Endodermal cell (in vitro differentiated cells): ENCODE measurements at regions not wholly inside any gene's neighbourhood (a gene's known extent, or its start where the extent isn't known, plus 50 kb on each side); places are given as distances from the start of the nearest gene placed in this dataset.

Experiments
- DNase-seq: peaks from one replicate; pipeline ENCODE4 v3.0.0-alpha.2; 2017
- H3K27ac ChIP-seq: 2 replicates; pipeline ENCODE4 v1.5.1; 2013; ENCODE audit warnings: mild to moderate bottlenecking, low read depth, low read length, moderate library complexity
- H3K27me3 ChIP-seq: 2 replicates; pipeline ENCODE4 v1.6.1; 2013; ENCODE audit warnings: mild to moderate bottlenecking, low read length, moderate library complexity; ENCODE audit not compliant: insufficient read depth, control insufficient read depth, poor library complexity, severe bottlenecking
- H3K36me3 ChIP-seq: 2 replicates; pipeline ENCODE4 v1.7.0; 2013; ENCODE audit warnings: mild to moderate bottlenecking, low read length, moderate library complexity; ENCODE audit not compliant: control insufficient read depth, insufficient read depth
- H3K4me1 ChIP-seq: one replicate; pipeline ENCODE4 v1.7.0; 2013; ENCODE audit warnings: low read length; ENCODE audit not compliant: control insufficient read depth, insufficient read depth
- H3K4me3 ChIP-seq: 2 replicates; pipeline ENCODE4 v1.5.1; 2013; ENCODE audit warnings: mild to moderate bottlenecking, low read length, moderate library complexity
- H3K9ac ChIP-seq: 2 replicates; pipeline ENCODE4 v1.6.1; 2013; ENCODE audit warnings: mild to moderate bottlenecking, low read length, moderate library complexity; ENCODE audit not compliant: poor library complexity, severe bottlenecking; ENCODE audit errors: extremely low read depth
- H3K9me3 ChIP-seq: 2 replicates; pipeline ENCODE4 v1.6.1; 2013; ENCODE audit warnings: mild to moderate bottlenecking, low read length, moderate library complexity; ENCODE audit not compliant: control insufficient read depth
- H3K27ac Mint-ChIP-seq: 2 replicates; pipeline ENCODE4 v1.8.0; 2020; ENCODE audit warnings: mixed read lengths
- H3K27me3 Mint-ChIP-seq: 2 replicates; pipeline ENCODE4 v1.8.0; 2021; ENCODE audit warnings: mild to moderate bottlenecking, mixed read lengths; ENCODE audit not compliant: insufficient read depth
- H3K36me3 Mint-ChIP-seq: 2 replicates; pipeline ENCODE4 v1.8.0; 2020; ENCODE audit warnings: low read depth, mixed read lengths
- H3K4me1 Mint-ChIP-seq: 2 replicates; pipeline ENCODE4 v1.8.0; 2020; ENCODE audit warnings: mixed read lengths
- H3K4me3 Mint-ChIP-seq: 2 replicates; pipeline ENCODE4 v1.8.0; 2020; ENCODE audit warnings: mild to moderate bottlenecking, moderate library complexity, mixed read lengths
- H3K9me3 Mint-ChIP-seq: 2 replicates; pipeline ENCODE4 v1.8.0; 2020; ENCODE audit warnings: mild to moderate bottlenecking, mixed read lengths
- CTCF ChIP-seq: fragments of 200-600 bp; sonication (generic); conservative IDR thresholded peaks from 2 replicates; pipeline ENCODE4 v1.5.0; 2021; ENCODE audit warnings: antibody characterized with exemption, mild to moderate bottlenecking
- WGBS, 2 experiments: methylation state at CpG; one replicate each; pipeline versions ENCODE4 v1.1.5 to v1.1.7; 2013; ENCODE audit warnings: missing lambda C conversion rate in 2 of 2, mixed read lengths in 1 of 2; ENCODE audit not compliant: insufficient coverage in 1 of 2, insufficient read length in 1 of 2; 5-methylcytosine and 5-hydroxymethylcytosine counted together

- WGBS, 2 experiments, result 90 to 92% methylated on average over 2 to 5 of the region's 5 CpGs
- Mint-ChIP-seq H3K36me3 (no peaks in the 10 kb centered on the region), H3K4me3 (no peak overlapping the region), H3K27ac (no peak overlapping the region), H3K9me3 (no peaks in the 10 kb centered on the region), H3K27me3 (peaks cover 2% of the 10 kb centered on the region), H3K4me1 (peaks cover 15% of the 10 kb centered on the region)
- H3K36me3 ChIP-seq, result no peaks in the 10 kb centered on the region
- DNase-seq, result no peak
- H3K9ac ChIP-seq, result no peak overlapping the region
- H3K9me3 ChIP-seq, result no peaks in the 10 kb centered on the region
- peaks cover 10% of the 10 kb centered on the region for H3K4me1 ChIP-seq
- no peak for TF ChIP-seq CTCF
- H3K27ac ChIP-seq, result no peak overlapping the region
- H3K27me3 ChIP-seq, result no peaks in the 10 kb centered on the region
- H3K4me3 ChIP-seq, result no peak overlapping the region
Measured at GRCh38 chr18:68557183-68557582, 157.7 kb downstream of the TMX3 start.

DNA sequence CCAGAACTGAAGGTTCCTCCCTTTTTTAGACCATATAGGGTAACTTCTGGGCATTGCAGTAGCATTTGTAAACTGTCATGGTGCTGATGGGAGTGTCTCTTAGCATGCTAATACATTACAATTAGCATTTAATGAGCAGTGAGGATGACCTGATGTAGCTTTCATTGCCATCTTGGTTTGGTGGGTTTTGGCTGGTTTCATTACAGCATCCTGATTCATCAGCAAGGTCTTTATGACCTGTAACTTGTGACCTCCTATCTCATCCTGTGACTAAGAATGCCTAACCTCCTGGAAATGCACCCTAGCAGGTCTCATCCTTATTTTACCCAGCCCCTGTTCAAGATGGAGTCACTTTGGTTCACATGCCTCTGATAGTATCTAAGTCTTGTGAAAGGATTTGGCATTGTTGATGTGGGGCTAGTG is 159.0 kb downstream of the TMX3 start:
- no peak for DNase-seq
- no peaks in the 10 kb centered on the region for H3K36me3 ChIP-seq
- no peak overlapping the region for H3K27ac ChIP-seq
- no peak overlapping the region for H3K4me3 Mint-ChIP-seq
- H3K9me3 Mint-ChIP-seq, result no peaks in the 10 kb centered on the region
- no peak for TF ChIP-seq CTCF
- H3K4me1 ChIP-seq, result peaks cover 10% of the 10 kb centered on the region
- no peak overlapping the region for H3K9ac ChIP-seq
- H3K4me3 ChIP-seq, result no peak overlapping the region
- H3K9me3 ChIP-seq, result no peaks in the 10 kb centered on the region
- peaks cover 7% of the 10 kb centered on the region for H3K4me1 Mint-ChIP-seq
- H3K27me3 Mint-ChIP-seq, result peaks cover 2% of the 10 kb centered on the region
- no peak overlapping the region for H3K27ac Mint-ChIP-seq
- no peaks in the 10 kb centered on the region for H3K27me3 ChIP-seq
- H3K36me3 Mint-ChIP-seq, result no peaks in the 10 kb centered on the region

DNA sequence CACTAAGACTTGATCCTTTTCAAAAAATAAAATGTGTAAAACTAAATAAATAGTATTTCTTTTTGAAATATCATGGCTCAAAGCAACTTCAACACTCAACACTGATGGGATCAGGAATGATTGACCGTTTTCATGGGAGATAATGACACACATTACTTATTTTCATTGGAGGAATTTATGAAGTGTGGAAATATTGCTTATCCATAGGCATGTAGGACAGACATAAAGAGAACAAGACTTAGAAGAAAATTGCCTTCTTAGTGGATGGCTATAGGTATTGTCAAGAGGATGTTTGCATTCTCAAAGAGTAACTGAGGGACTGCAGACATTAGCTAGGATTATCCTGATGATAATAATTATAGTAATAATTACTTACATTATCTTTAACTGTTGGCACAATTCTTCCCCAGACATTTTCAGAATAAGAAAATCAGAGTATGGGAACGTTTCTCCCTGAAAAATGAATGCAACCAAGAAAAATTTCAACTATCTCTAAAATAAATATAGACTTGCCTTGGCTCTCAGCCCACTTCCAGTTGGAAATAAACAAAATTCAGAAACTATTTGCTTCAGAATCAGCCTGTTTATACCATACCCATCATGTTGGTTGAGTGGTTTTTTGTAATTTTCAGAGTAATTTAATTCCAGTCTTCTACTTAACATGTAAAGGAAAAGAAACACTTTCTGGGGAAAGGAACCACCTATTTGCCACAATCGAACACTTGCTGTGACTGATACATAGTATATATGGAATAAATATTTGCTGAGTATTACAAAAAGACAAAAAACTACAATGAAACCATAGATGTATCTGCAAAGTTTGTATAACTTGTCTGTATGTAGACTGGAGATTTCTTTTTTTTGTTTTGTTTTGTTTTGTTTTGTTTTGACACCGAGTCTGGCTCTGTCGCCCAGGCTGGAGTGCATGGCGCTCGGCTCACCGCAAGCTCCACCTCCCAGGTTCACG is 165.7 kb downstream of the TMX3 start:
- Histone ChIP-seq H3K36me3 (no peaks in the 10 kb centered on the region), H3K9me3 (no peaks in the 10 kb centered on the region), H3K9ac (no peak overlapping the region), H3K27ac (no peak overlapping the region), H3K27me3 (no peaks in the 10 kb centered on the region), H3K4me3 (no peak overlapping the region), H3K4me1 (no peaks in the 10 kb centered on the region)
- 60 to 94% methylated on average over 1 to 8 of the region's 9 CpGs for WGBS, 2 experiments
- Mint-ChIP-seq H3K27me3 (peaks cover 2% of the 10 kb centered on the region), H3K9me3 (no peaks in the 10 kb centered on the region), H3K27ac (no peak overlapping the region), H3K4me1 (peaks cover 7% of the 10 kb centered on the region), H3K4me3 (no peak overlapping the region), H3K36me3 (no peaks in the 10 kb centered on the region)
- DNase-seq, result no peak
- TF ChIP-seq CTCF, result no peak
